HCT116 (cell line): ENCODE measurements at regions not wholly inside any gene's neighbourhood (a gene's known extent, or its start where the extent isn't known, plus 50 kb on each side); places are given as distances from the start of the nearest gene placed in this dataset.

ENCODE experiments used
- ATAC-seq: fragments of 200-7000 bp; cut with Tn5 transposase; 2 replicates; pipeline ENCODE4 v1.9.1; 2020; ENCODE audit warnings: mild to moderate bottlenecking, moderate library complexity
- BruUV-seq: library from RNA; stranded (reverse); fragments of 400-500 nt; replicated peaks from 2 replicates; lab custom pipeline; 2021; lab: Mats Ljungman, UMichigan
- CTCF ChIA-PET: fragments of 300-600 bp; sonication (Branson Sonifier 250); formaldehyde crosslinking; loops from one replicate; lab custom pipeline; 2021; ENCODE audit warnings: antibody characterized with exemption; lab: Charles Lee
- POLR2A ChIA-PET: fragments of 300-600, 350-600 bp; sonication (Branson Sonifier 250); formaldehyde crosslinking; loops from one replicate; lab custom pipeline; 2021; ENCODE audit warnings: antibody characterized with exemption; lab: Charles Lee
- RAD21 ChIA-PET, 2 experiments: fragments of 300-600 bp; sonication (Branson Sonifier 250); formaldehyde crosslinking; loops; one replicate each; lab custom pipeline; 2023; ENCODE audit warnings: low total read pairs in 2 of 2; ENCODE audit not compliant: uncharacterized antibody in 2 of 2, unreplicated experiment in 2 of 2, low non-redundant PET in 1 of 2; lab: Charles Lee
- DNase-seq: peaks from one replicate; pipeline ENCODE4 v3.0.0-alpha.2; 2010; ENCODE audit warnings: low read depth, low spot score
- H2AFZ ChIP-seq: fragments of 200-600 bp; shearing (Covaris generic), sonication (generic); 2 replicates; pipeline ENCODE4 v1.6.1; 2017; ENCODE audit warnings: low read depth, mixed run types, mixed read lengths, antibody characterized with exemption, low read length; ENCODE audit not compliant: poor library complexity, severe bottlenecking
- H3K27ac ChIP-seq: 2 replicates; pipeline ENCODE4 v1.5.1; 2012; ENCODE audit warnings: low read depth, low read length
- H3K27me3 ChIP-seq: fragments of 200-600 bp; sonication (generic); 2 replicates; pipeline ENCODE4 v1.6.1; 2016; ENCODE audit warnings: mixed run types, low read length, mixed read lengths; ENCODE audit not compliant: insufficient read depth
- H3K36me3 ChIP-seq, 2 experiments: fragments of 200-500 bp in 1 of 2; fragments of 200-600 bp in 1 of 2; sonication (Bioruptor generic) in 1 of 2; sonication (generic) in 1 of 2; 2 replicates each; pipeline versions ENCODE4 v1.5.1 to v1.6.1; 2014 to 2016; ENCODE audit warnings: low read length in 2 of 2, inconsistent platforms in 1 of 2, mixed read lengths in 1 of 2, mixed run types in 1 of 2; ENCODE audit not compliant: insufficient read depth in 2 of 2, control insufficient read depth in 1 of 2
- H3K4me1 ChIP-seq, 2 experiments: fragments of 200-600 bp in 1 of 2; sonication (generic) in 1 of 2; 2 replicates each; pipeline versions ENCODE4 v1.5.1 to v1.6.1; 2012 to 2017; ENCODE audit warnings: low read length in 2 of 2, inconsistent platforms in 1 of 2, mild to moderate bottlenecking in 1 of 2, mixed read lengths in 1 of 2, mixed run types in 1 of 2, moderate library complexity in 1 of 2; ENCODE audit not compliant: insufficient read depth in 2 of 2, control insufficient read depth in 1 of 2
- H3K4me2 ChIP-seq: fragments of 200-600 bp; sonication (generic); 2 replicates; pipeline ENCODE4 v1.6.1; 2017; ENCODE audit warnings: mixed run types, low read length, mixed read lengths
- H3K4me3 ChIP-seq, 2 experiments: fragments of 200-600 bp in 1 of 2; sonication (generic) in 1 of 2; replicated peaks in 1 of 2; 2 replicates each; pipeline ENCODE4 v1.5.1; 2011 to 2016; ENCODE audit warnings: low read length in 2 of 2, control low read depth in 1 of 2, low read depth in 1 of 2, mild to moderate bottlenecking in 1 of 2, mixed read lengths in 1 of 2, mixed run types in 1 of 2
- H3K79me2 ChIP-seq: fragments of 200-600 bp; sonication (generic); 2 replicates; pipeline ENCODE4 v1.6.1; 2017; ENCODE audit warnings: mild to moderate bottlenecking, mixed run types, low read length, moderate library complexity, mixed read lengths; ENCODE audit not compliant: insufficient read depth
- H3K9ac ChIP-seq: fragments of 200-600 bp; sonication (generic); 2 replicates; pipeline ENCODE4 v1.6.1; 2016; ENCODE audit warnings: low read length, mixed read lengths
- H3K9me2 ChIP-seq: fragments of 200-600 bp; sonication (generic), shearing (Covaris generic); 2 replicates; pipeline ENCODE4 v1.6.1; 2017; ENCODE audit warnings: mixed run types, mild to moderate bottlenecking, moderate library complexity; ENCODE audit not compliant: insufficient read depth
- H3K9me3 ChIP-seq, 2 experiments: fragments of 200-500 bp in 1 of 2; fragments of 200-600 bp in 1 of 2; sonication (Bioruptor generic) in 1 of 2; sonication (generic) in 1 of 2; 2 replicates each; pipeline ENCODE4 v1.6.1; 2014 to 2017; ENCODE audit warnings: low read length in 2 of 2, mixed read lengths in 2 of 2, inconsistent platforms in 1 of 2, low read depth in 1 of 2, mild to moderate bottlenecking in 1 of 2, mixed run types in 1 of 2, moderate library complexity in 1 of 2; ENCODE audit not compliant: control insufficient read depth in 1 of 2, insufficient read depth in 1 of 2
- H4K20me1 ChIP-seq: fragments of 200-600 bp; sonication (generic), shearing (Covaris generic); 2 replicates; pipeline ENCODE4 v1.6.1; 2017; ENCODE audit warnings: mixed run types, mild to moderate bottlenecking, moderate library complexity; ENCODE audit not compliant: insufficient read depth
- ATF3 ChIP-seq: IDR thresholded peaks from 2 replicates; pipeline ENCODE4 v1.6.1; 2012
- EZH2phosphoT487 ChIP-seq: fragments of 200-600 bp; IDR thresholded peaks from 2 replicates; pipeline ENCODE4 v1.6.1; 2018; ENCODE audit warnings: antibody characterized with exemption, borderline replicate concordance
- FOSL1 ChIP-seq: IDR thresholded peaks from 2 replicates; pipeline ENCODE4 v1.6.1; 2012; ENCODE audit warnings: low read depth
- POLR2A ChIP-seq: IDR thresholded peaks from 2 replicates; pipeline ENCODE4 v1.7.0; 2011; ENCODE audit warnings: borderline replicate concordance; ENCODE audit not compliant: insufficient read depth, insufficient read length; ENCODE audit errors: extremely low read depth
- RAD21 ChIP-seq: IDR thresholded peaks from 2 replicates; pipeline ENCODE4 v1.6.1; 2012; ENCODE audit warnings: low read depth, mild to moderate bottlenecking
- SIN3A ChIP-seq: IDR thresholded peaks from 2 replicates; pipeline ENCODE4 v1.6.1; 2012; ENCODE audit warnings: low read depth
- SRF ChIP-seq: IDR thresholded peaks from 2 replicates; pipeline ENCODE4 v1.6.1; 2012; ENCODE audit warnings: low read depth
- ZBTB33 ChIP-seq: IDR thresholded peaks from 2 replicates; pipeline ENCODE4 v1.6.1; 2011; ENCODE audit warnings: mild to moderate bottlenecking, low read length, moderate library complexity; ENCODE audit not compliant: insufficient replicate concordance; ENCODE audit errors: extremely low read depth
- intact Hi-C: fragments of 100-400 bp; cut with micrococcal nuclease; formaldehyde crosslinking; loops from 2 replicates; pipeline ENCODE4 v1.10.0; 2022

GRCh38 chr10:130485236-130485957 lies 349.2 kb downstream of the GLRX3 start:
- no peaks in the 10 kb centered on the region for H3K27me3 ChIP-seq
- no peaks in the 10 kb centered on the region for H3K9me3 ChIP-seq
- POLR2A ChIA-PET, result no interaction called here
- no peak overlapping the region for H2AFZ ChIP-seq
- no peaks in the 10 kb centered on the region for H3K79me2 ChIP-seq
- H4K20me1 ChIP-seq, result no peaks in the 10 kb centered on the region
- intact Hi-C loops, result no loop called here
- BruUV-seq, result no TSS peak
- no peak overlapping the region for H3K27ac ChIP-seq
- TF ChIP-seq SRF, result no peak
- no peak for TF ChIP-seq FOSL1
- TF ChIP-seq RAD21, result no peak
- no peak for TF ChIP-seq ATF3
- no peak for TF ChIP-seq SIN3A
- no peak for TF ChIP-seq POLR2A
- no peak for TF ChIP-seq ZBTB33
- TF ChIP-seq EZH2phosphoT487, result no peak
- TF ChIP-seq, all 23 proteins: peak for 0
- Histone ChIP-seq H3K4me2 (no peak overlapping the region), H3K36me3 (no peaks in the 10 kb centered on the region), H3K9me2 (no peaks in the 10 kb centered on the region), H3K4me1 (no peaks in the 10 kb centered on the region), H3K9ac (no peak overlapping the region), H3K4me3 (no peak overlapping the region)
- CTCF ChIA-PET, result no interaction called here
- no peak for DNase-seq
- ATAC-seq, result no peak
- RAD21 ChIA-PET, result no interaction called here
